HL-60 (cell line): ENCODE measurements at regions not wholly inside any gene's neighbourhood (a gene's known extent, or its start where the extent isn't known, plus 50 kb on each side); places are given as distances from the start of the nearest gene placed in this dataset.

Experiments used
- CTCF ChIP-seq: IDR thresholded peaks from one replicate; pipeline ENCODE4 v1.5.1; 2011; ENCODE audit warnings: low read length, control low read depth, inconsistent platforms; ENCODE audit not compliant: insufficient read depth
- REST ChIP-seq: IDR thresholded peaks from 2 replicates; pipeline ENCODE4 v1.6.1; 2012; ENCODE audit warnings: low read depth; ENCODE audit not compliant: insufficient replicate concordance
- SPI1 ChIP-seq: IDR thresholded peaks from 2 replicates; pipeline ENCODE4 v1.6.1; 2012; ENCODE audit warnings: low read depth, mild to moderate bottlenecking, borderline replicate concordance

- TF ChIP-seq CTCF: no peak
- no peak for TF ChIP-seq REST
- TF ChIP-seq SPI1: no peak
Observed at GRCh38 chr21:25359724-25360123, 247.6 kb downstream of the MRPL39 start.
